ENCODE measurements at regions not wholly inside any gene's neighbourhood (a gene's known extent, or its start where the extent isn't known, plus 50 kb on each side); places are given as distances from the start of the nearest gene placed in this dataset.

DNA sequence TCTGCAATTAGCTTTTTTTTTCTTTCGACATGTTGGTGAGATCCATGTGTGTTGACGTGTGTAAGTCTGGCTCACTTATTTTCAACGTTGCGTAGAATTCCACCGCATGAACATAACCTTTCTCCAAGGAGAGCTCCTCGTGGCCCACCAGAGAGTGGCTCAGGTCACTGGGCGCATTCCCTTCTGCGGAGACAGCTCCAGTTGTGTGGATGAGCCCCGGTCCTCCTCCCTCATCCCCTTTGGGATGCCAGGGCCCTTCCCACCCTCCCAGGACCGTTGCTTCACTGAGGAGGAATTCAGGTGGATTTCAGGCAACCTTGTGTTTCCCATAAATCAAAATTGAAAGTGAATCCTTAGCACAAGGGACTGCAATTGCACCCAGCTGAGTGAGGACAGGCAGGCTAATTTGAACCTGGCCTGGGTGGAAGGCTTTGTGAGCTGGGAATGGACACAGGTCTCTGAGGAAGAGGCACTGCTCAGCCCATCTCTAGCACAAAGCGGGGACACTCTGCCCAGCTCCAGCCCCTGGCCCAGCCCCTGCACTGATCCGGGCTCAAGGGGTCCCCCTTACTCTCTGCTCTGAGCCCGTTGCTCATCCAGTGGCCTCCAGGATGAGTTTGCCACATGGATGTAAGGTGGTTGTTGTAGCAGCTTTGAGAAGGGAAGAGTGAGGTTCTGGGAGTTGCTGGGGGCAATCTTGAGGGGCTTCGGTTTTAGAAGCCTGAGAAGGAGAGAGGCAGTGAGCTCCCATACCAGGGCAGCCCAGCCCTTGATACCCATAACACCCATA is 57.8 kb upstream of the HAAO start:
- TF ChIP-seq POLR2A (IDR thresholded peaks at IDR 0.05) (no peak), CTCF (IDR thresholded peaks at IDR 0.05) (no peak), EP300 (IDR thresholded peaks at IDR 0.05; ENCODE audit: low read depth) (no peak)

All from transverse colon (tissue), 3 donors.